NCI-H774 (cell line): ENCODE measurements at regions not wholly inside any gene's neighbourhood (a gene's known extent, or its start where the extent isn't known, plus 50 kb on each side); places are given as distances from the start of the nearest gene placed in this dataset.
"Not testable (repeated sequence)": the region's sequence is repeated elsewhere in the genome, so short reads cannot be mapped to it uniquely, and the experiment has no call there.

Source experiments
- DNase-seq: peaks from one replicate; lab custom pipeline; 2025; lab: John Stamatoyannopoulos, UW

DNA sequence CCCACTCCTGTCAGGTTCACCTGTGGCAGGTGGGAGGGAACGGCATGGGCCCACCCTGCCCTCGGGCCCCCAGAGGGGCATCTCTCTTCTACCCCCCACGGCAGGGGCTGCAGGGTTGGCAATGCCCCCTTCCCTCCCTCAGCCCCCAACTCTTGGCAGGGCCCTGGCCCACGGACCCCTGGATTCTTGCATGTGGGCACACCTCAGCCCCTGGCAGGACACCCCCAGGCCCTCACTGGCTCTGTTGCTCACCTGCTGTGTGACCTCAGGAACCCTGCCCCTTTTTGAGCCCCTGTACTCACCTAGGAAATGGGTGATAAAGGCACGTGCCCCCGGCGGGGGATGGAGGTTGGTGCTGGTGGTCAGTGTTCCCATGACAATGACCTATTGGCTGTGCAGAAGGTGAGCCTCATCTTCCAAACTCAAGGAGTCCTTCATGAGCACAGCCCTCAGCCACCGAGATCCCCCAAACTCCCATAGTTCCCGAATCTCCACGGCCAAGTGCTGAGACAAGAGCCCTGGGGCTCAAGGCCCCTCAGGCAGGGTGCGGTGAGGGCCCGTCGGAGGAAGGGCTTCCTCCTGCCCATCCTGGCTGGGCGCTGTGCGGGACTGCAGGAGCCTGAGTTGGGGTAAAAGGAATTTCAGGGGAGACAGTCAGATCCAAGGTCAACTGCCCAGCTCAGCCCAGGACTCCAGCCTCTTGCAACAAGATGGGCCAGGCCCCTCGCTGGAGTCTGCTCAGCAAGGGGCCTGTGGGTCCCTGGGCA lies 198.2 kb downstream of the IGLL1 start:
- DNase-seq = no peak

DNA sequence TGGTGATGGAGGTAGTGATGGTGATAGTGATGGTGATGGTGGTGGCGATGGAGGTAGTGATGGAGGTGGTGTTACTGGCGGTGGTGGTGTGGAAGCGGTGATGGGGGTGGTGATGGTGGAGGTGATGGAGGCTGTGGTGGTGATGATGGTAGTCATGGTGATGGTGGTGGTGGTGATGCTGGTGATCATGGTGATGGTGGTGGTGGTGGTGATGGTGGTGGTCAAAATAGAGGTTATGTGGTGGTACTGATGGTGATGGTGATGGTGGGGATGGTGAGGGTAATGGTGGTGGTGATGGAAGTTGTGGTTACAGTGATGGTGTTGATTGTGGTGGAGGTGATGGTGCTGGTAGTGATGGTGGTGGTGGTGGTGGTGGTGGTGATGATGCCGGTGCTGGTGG lies 199.2 kb downstream of the IGLL1 start:
- DNase-seq = no peak

DNA sequence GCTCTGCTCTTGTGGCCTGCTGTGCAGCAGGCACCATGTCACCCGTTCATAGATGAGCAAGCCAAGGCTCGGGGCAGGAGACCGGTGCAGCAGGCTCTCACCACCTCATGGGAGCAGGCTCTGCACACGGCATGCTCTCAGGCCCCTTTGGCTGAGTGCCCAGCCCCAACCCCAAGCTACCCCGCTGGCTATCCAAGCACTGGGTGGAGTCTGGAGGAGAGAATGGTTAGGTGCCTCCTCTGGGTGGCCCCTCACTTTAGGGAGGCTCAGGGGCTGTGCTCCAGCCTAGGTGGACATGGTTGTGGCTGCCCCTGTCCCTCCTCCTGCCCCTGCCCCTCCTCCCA lies 199.9 kb downstream of the IGLL1 start:
- peak; percentile 63 for DNase-seq

DNA sequence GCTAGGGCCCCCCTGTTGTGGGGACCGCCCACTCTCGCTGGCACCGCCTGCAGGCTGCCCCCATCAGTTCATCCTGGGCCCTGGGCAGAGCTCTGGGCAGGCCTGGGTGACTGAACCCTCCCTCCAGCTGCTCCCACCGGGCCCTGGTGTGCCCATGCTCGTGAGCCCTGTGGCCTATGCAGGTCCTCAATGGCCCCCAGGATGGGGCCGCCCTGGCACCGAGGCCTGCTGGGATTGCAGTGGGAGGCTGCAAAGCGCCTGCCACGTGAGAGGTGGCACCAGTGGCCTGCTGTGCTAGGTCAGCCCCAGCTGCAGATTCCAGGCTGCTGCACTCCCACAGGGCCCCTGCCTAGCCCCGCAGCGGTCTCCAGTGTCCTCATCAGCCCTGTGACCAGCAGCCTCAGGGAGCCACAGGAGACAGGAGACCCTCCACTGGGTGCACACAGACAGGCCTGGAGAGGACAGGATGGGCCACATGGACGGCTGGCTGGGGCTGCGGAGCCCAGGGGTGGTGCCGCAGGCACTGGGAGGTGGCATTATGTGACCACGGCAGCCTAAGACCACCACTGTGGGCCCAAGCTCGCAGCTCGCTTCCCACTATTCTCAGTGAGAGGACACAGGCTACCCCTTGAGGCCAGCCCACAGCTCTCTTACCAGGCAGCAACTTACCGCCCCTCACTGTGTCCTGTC lies 199.4 kb downstream of the BCR start:
- not testable (repeated sequence) for DNase-seq

DNA sequence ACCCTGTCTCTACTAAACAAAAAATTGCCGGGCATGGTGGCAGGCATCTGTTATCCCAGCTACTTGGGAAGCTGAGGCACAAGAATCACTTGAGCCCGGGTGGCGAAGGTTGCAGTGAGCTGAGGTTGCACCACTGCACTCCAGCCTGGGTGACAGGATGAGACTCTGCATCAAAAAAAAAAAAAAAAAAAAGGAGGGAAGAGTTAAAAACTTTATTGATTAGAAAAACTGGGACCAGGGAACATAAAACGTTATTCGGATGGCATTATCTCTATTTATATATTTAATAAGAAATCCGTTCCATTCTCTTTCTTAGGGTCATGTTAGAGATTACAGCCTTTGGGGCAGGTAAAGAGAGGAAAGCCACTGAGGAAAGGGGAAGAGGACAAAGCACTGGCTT lies 197.5 kb downstream of the BCR start:
- no peak for DNase-seq

DNA sequence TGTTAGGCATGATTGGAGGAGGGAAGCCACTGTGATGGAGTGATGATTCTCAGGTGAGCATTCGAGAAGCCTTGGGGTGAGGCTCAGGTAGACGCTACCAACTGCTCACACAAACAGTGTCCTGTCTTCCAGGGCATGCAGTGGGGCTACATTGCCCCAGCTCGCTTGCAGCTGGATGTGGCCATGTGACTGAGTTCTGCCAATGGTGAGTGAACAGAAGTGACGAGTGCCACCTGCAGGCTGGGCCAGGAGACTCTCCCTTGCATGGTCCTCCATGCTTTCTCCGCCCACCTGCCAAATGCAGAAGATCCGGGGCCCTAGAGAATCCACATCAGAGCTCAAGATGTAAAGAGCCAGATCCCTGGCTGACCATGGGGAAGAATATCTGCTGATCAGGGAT lies 195.9 kb downstream of the BCR start:
- DNase-seq = no peak

DNA sequence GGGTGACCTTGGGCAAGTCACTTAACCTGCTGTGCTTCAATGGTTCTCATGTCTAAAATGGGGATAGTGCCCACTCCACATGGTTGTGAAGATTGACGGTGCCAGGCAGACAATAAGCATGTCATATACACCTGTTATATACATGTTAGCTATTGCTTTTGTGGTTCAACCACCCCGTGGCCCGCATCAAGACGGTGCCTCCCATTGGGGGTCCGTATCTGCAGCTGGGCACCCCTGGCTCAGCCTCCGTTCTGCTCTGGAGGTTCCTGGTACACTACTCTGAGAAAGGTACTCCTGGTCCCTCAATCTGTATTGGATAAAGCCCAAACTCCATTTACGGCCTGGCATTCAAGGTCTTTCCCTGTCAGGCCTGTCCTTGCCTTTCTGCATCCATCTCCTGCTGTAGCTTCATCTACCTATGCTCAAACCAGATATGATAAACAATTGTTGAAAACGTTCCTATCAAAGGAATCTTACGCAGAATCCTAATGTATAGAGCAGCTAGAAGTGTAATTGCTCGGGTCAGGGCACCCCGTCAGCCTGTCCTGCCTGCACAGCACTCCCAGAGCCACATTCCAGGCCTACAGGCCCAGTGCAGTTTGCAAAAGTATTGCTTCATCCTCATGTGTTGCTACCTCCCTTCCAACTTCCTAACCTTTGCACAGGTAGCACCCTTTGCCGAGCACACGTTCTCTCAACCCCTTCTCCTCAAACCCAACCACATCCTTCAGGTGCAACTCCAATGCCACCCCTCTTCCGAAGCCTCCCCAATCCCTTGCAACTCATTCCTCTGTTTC lies 194.9 kb downstream of the BCR start:
- no peak for DNase-seq

DNA sequence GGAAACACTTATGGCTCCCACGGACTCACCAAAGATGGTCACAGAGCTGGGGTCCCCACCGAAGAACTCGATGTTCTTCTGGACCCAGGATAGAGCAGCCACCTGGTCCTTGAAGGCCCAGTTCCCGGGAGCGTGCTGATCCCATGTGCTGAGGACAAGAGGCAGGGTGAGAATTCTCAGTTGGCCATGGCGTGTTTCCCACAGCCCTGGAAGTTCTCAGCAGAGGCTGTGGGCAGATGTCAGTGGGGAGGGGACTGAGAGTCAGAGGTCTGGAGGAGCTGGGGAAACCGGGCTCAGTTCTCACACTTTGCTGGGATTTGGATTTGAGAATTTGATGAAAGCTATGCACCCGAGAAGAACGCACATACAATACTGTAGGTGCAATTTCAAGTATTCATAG lies 193.3 kb downstream of the BCR start:
- DNase-seq = no peak

DNA sequence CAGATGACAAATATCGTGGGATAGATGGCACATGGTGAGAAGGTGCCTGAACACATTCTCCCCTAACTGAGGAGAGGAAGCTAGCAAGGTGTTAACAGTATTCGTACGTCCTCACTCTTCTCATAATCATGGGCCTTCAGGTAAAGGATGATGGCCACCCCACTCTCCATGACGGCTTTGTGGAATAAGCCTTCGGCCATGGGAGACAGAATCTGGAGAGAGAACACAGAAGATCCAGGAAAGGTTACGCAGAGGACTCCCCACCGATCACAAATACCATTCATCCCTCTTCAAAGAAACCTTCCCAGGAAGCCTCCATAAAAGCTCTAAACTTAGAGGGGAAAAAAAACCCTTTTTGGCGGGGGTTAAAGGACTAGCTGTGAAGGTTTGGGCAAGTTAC lies 189.9 kb downstream of the BCR start:
- no peak for DNase-seq

DNA sequence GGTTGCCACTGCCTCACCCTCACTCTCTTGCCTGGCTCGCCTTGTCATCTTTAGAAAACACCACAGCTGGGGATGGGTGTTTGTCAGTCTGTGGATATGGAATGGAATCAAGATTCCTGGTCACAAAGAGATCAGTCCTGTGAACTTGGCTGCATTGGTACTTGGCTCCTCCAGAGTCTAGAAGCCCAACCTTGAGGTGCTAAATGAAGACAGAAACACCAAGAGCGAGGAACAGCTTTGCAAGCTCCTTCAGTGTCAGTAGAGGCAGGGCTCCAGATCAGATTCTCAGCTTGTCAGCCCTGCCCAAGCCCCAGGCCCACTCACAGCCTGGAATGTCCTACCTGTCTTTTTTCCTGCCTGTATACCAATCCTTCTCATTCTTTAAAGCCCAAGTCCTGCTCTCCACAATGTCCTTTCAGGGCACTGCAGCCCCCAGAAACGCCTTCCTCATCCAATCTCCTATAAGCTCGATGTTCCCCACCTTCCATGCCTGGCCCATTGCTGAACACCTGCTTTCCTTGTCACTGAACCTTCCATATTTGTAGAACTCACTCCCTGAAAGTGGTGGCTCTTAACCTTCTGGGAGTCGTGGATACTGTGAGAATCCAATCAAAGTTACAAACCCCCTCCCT lies 188.9 kb downstream of the BCR start:
- DNase-seq = no peak
